ENCODE measurements at regions not wholly inside any gene's neighbourhood (a gene's known extent, or its start where the extent isn't known, plus 50 kb on each side); places are given as distances from the start of the nearest gene placed in this dataset.
A peak's percentile ranks its signal among the peaks of the same experiment; 100 is the strongest.

GRCh38 chr15:70478251-70478990 lies 284.9 kb downstream of the UACA start:
- Histone ChIP-seq H3K27ac (ENCODE audit: low read length) (no peak overlapping the region), H3K9me3 (ENCODE audit: control insufficient read depth in 2 of 2, low read length in 2 of 2) (no peaks in the 10 kb centered on the region), H3K27me3 (ENCODE audit: control insufficient read depth in 1 of 2, insufficient read depth in 2 of 2, low read length in 2 of 2) (no peaks in the 10 kb centered on the region), H3K36me3 (ENCODE audit: control insufficient read depth in 2 of 2, insufficient read depth in 2 of 2, low read length in 2 of 2) (no peaks in the 10 kb centered on the region), H3K4me3 (ENCODE audit: low read length in 2 of 2) (no peak overlapping the region), H3K9ac (ENCODE audit: low read length in 2 of 2) (no peak overlapping the region), H3K4me1 (ENCODE audit: control insufficient read depth, insufficient read depth, low read length) (peaks cover 11% of the 10 kb centered on the region)

- Histone ChIP-seq H3K4me1 (ENCODE audit: control insufficient read depth, insufficient read depth, low read length) (peaks cover 17% of the 10 kb centered on the region), H3K27me3 (ENCODE audit: control insufficient read depth in 1 of 2, insufficient read depth in 2 of 2, low read length in 2 of 2) (no peaks in the 10 kb centered on the region), H3K27ac (ENCODE audit: low read length) (no peak overlapping the region), H3K9me3 (ENCODE audit: control insufficient read depth in 2 of 2, low read length in 2 of 2) (no peaks in the 10 kb centered on the region), H3K4me3 (ENCODE audit: low read length in 2 of 2) (no peak overlapping the region), H3K36me3 (ENCODE audit: control insufficient read depth in 2 of 2, insufficient read depth in 2 of 2, low read length in 2 of 2) (no peaks in the 10 kb centered on the region), H3K9ac (ENCODE audit: low read length in 2 of 2) (no peak overlapping the region)
Observed at GRCh38 chr15:70477750-70478250, 285.6 kb downstream of the UACA start.

GRCh38 chr15:70476441-70476840 lies 286.9 kb downstream of the UACA start:
- Histone ChIP-seq H3K4me3 (ENCODE audit: low read length in 2 of 2) (no peak overlapping the region), H3K4me1 (ENCODE audit: control insufficient read depth, insufficient read depth, low read length) (peaks cover 17% of the 10 kb centered on the region), H3K9me3 (ENCODE audit: control insufficient read depth in 2 of 2, low read length in 2 of 2) (no peaks in the 10 kb centered on the region), H3K36me3 (ENCODE audit: control insufficient read depth in 2 of 2, insufficient read depth in 2 of 2, low read length in 2 of 2) (no peaks in the 10 kb centered on the region), H3K27ac (ENCODE audit: low read length) (no peak overlapping the region), H3K9ac (ENCODE audit: low read length in 2 of 2) (no peak overlapping the region), H3K27me3 (ENCODE audit: control insufficient read depth in 1 of 2, insufficient read depth in 2 of 2, low read length in 2 of 2) (no peaks in the 10 kb centered on the region)

- Histone ChIP-seq H3K4me3 (ENCODE audit: low read length in 2 of 2) (no peak overlapping the region), H3K27me3 (ENCODE audit: control insufficient read depth in 1 of 2, insufficient read depth in 2 of 2, low read length in 2 of 2) (no peaks in the 10 kb centered on the region), H3K36me3 (ENCODE audit: control insufficient read depth in 2 of 2, insufficient read depth in 2 of 2, low read length in 2 of 2) (no peaks in the 10 kb centered on the region), H3K9ac (ENCODE audit: low read length in 2 of 2) (no peak overlapping the region), H3K4me1 (ENCODE audit: control insufficient read depth, insufficient read depth, low read length) (peaks cover 17% of the 10 kb centered on the region), H3K9me3 (ENCODE audit: control insufficient read depth in 2 of 2, low read length in 2 of 2) (no peaks in the 10 kb centered on the region), H3K27ac (ENCODE audit: low read length) (no peak overlapping the region)
Observed at GRCh38 chr15:70475921-70476320, 287.4 kb downstream of the UACA start.

DNA sequence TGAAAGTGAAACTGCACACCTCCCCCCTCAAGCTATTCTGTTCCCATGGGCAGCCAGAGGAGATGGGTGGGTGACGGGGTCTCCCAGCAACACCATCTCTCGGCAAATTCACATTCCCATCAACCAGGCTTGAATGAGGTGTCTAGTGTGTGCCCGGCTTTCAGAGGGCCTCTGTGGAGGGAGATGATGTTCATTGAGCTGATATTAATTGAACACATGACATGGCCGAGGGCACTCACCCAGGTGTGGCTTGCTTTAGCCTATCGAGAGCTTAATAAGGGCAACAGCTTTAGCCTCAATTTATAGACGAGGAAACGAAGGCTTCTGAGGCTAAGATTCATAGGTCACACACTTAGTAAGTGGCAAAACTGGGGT lies 288.0 kb downstream of the UACA start:
- no peak overlapping the region for H3K9ac ChIP-seq (ENCODE audit: low read length in 2 of 2)

GRCh38 chr15:70474471-70475406 lies 288.6 kb downstream of the UACA start:
- no peak overlapping the region for H3K9ac ChIP-seq (ENCODE audit: low read length in 2 of 2)
- H3K4me1 ChIP-seq (ENCODE audit: control insufficient read depth, insufficient read depth, low read length), result peaks cover 17% of the 10 kb centered on the region
- peak overlapping the region; percentile 51 to 64 for H3K4me3 ChIP-seq (ENCODE audit: low read length in 2 of 2)
- no peaks in the 10 kb centered on the region for H3K27me3 ChIP-seq (ENCODE audit: control insufficient read depth in 1 of 2, insufficient read depth in 2 of 2, low read length in 2 of 2)
- H3K36me3 ChIP-seq (ENCODE audit: control insufficient read depth in 2 of 2, insufficient read depth in 2 of 2, low read length in 2 of 2), result no peaks in the 10 kb centered on the region
- peak overlapping the region; percentile 46 for H3K27ac ChIP-seq (ENCODE audit: low read length)
- no peaks in the 10 kb centered on the region for H3K9me3 ChIP-seq (ENCODE audit: control insufficient read depth in 2 of 2, low read length in 2 of 2)

More for the DNA sequence above, 288.0 kb downstream of the UACA start:
- Histone ChIP-seq H3K9me3 (ENCODE audit: control insufficient read depth in 2 of 2, low read length in 2 of 2) (no peaks in the 10 kb centered on the region), H3K27me3 (ENCODE audit: control insufficient read depth in 1 of 2, insufficient read depth in 2 of 2, low read length in 2 of 2) (no peaks in the 10 kb centered on the region), H3K4me3 (ENCODE audit: low read length in 2 of 2) (peak overlapping the region in 1 of 2 donors; percentile 29), H3K4me1 (ENCODE audit: control insufficient read depth, insufficient read depth, low read length) (peaks cover 17% of the 10 kb centered on the region), H3K27ac (ENCODE audit: low read length) (peak overlapping the region; percentile 46), H3K36me3 (ENCODE audit: control insufficient read depth in 2 of 2, insufficient read depth in 2 of 2, low read length in 2 of 2) (no peaks in the 10 kb centered on the region)

DNA sequence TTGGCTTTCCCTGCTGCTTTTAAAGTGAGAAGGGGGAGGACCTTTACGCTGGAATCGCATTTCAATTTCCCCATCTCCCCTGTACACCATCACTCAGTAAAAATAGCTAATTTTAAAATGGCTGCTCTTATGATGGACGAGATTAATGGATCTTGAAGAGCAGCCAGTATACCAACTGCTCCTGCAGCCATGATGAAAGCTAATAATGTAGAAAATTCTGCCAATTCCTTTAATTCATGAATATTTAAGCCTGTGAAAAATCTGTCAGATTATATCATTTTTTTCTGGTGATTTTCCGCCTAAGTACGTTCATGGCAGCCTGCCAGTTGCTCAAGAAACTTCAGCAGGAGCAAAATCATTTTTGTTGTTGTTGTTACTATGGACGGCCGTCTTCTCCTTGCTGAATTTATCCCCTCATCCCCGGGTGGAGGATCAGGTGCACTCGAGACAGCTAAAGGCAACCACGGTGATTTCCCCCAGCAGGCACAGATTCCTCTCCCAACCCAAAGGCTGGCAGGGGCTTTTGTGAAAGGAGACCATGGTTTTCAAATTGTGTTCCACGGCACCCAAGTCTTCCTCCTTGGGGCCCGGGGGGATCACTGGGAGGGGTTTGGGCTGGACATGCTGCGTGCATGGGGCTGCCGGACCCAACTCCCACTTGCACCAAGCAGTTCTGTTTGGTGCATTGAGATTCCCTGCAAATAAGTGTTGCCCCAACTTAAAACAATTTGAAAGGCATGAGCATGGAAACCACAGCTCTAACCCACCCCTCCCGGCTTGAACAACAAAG lies 289.6 kb downstream of the UACA start:
- peaks cover 17% of the 10 kb centered on the region for H3K4me1 ChIP-seq (ENCODE audit: control insufficient read depth, insufficient read depth, low read length)
- H3K4me3 ChIP-seq (ENCODE audit: low read length in 2 of 2), result peak overlapping the region in 1 of 2 donors; percentile 64
- no peak overlapping the region for H3K9ac ChIP-seq (ENCODE audit: low read length in 2 of 2)
- H3K27me3 ChIP-seq (ENCODE audit: control insufficient read depth in 1 of 2, insufficient read depth in 2 of 2, low read length in 2 of 2), result no peaks in the 10 kb centered on the region
- H3K36me3 ChIP-seq (ENCODE audit: control insufficient read depth in 2 of 2, insufficient read depth in 2 of 2, low read length in 2 of 2), result no peaks in the 10 kb centered on the region
- peak overlapping the region; percentile 46 for H3K27ac ChIP-seq (ENCODE audit: low read length)
- H3K9me3 ChIP-seq (ENCODE audit: control insufficient read depth in 2 of 2, low read length in 2 of 2), result no peaks in the 10 kb centered on the region

DNA sequence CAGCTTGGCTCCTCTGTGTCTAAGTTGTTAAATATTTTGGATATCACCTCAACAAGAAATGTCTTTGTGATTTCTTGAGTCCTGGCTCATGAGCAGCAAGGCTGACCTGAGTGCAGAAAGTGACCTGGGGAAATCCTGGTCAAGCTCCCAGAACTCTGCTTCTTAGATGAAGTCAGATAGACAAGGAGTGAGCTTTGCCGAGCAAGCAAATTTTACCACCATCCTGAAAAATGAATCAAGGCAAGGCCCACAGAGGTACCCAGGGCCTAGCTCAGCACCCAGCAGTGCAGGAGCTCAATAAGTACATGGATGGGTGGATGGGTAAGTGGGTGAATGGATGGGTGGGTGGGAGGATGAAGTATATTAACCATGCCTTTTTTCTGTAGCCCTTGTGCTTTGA lies 291.8 kb downstream of the UACA start:
- H3K27me3 ChIP-seq (ENCODE audit: control insufficient read depth in 1 of 2, insufficient read depth in 2 of 2, low read length in 2 of 2), result no peaks in the 10 kb centered on the region
- no peak overlapping the region for H3K9ac ChIP-seq (ENCODE audit: low read length in 2 of 2)
- H3K4me3 ChIP-seq (ENCODE audit: low read length in 2 of 2), result no peak overlapping the region
- H3K36me3 ChIP-seq (ENCODE audit: control insufficient read depth in 2 of 2, insufficient read depth in 2 of 2, low read length in 2 of 2), result no peaks in the 10 kb centered on the region
- no peaks in the 10 kb centered on the region for H3K9me3 ChIP-seq (ENCODE audit: control insufficient read depth in 2 of 2, low read length in 2 of 2)
- peaks cover 13% of the 10 kb centered on the region for H3K4me1 ChIP-seq (ENCODE audit: control insufficient read depth, insufficient read depth, low read length)
- H3K27ac ChIP-seq (ENCODE audit: low read length), result no peak overlapping the region

GRCh38 chr15:70470556-70471191 lies 292.7 kb downstream of the UACA start:
- Histone ChIP-seq H3K9ac (ENCODE audit: low read length in 2 of 2) (no peak overlapping the region), H3K27me3 (ENCODE audit: control insufficient read depth in 1 of 2, insufficient read depth in 2 of 2, low read length in 2 of 2) (peaks cover 0 to 2% of the 10 kb centered on the region in 2 donors), H3K4me3 (ENCODE audit: low read length in 2 of 2) (no peak overlapping the region), H3K4me1 (ENCODE audit: control insufficient read depth, insufficient read depth, low read length) (peaks cover 13% of the 10 kb centered on the region), H3K27ac (ENCODE audit: low read length) (no peak overlapping the region), H3K36me3 (ENCODE audit: control insufficient read depth in 2 of 2, insufficient read depth in 2 of 2, low read length in 2 of 2) (no peaks in the 10 kb centered on the region), H3K9me3 (ENCODE audit: control insufficient read depth in 2 of 2, low read length in 2 of 2) (no peaks in the 10 kb centered on the region)
